ENCODE measurements at regions not wholly inside any gene's neighbourhood (a gene's known extent, or its start where the extent isn't known, plus 50 kb on each side); places are given as distances from the start of the nearest gene placed in this dataset.

- DNase-seq, result no peak
These were observed 94.3 kb downstream of the C17orf67 start for GRCh38 chr17:56739376-56739775.

GRCh38 chr17:56739776-56740175 is 93.9 kb downstream of the C17orf67 start:
- DNase-seq, result no peak

GRCh38 chr17:56740481-56740880 is 93.2 kb downstream of the C17orf67 start:
- no peak for DNase-seq
